H9 (cell line): ENCODE measurements at regions not wholly inside any gene's neighbourhood (a gene's known extent, or its start where the extent isn't known, plus 50 kb on each side); places are given as distances from the start of the nearest gene placed in this dataset.

Source experiments
- DNase-seq: peaks from one replicate; pipeline ENCODE4 v3.0.0-alpha.2; 2017
- H2AFZ ChIP-seq: one replicate; pipeline ENCODE4 v1.6.1; 2013; ENCODE audit warnings: mild to moderate bottlenecking, low read length, control low read depth, moderate library complexity
- H2AK5ac ChIP-seq: 2 replicates; pipeline ENCODE4 v1.6.1; 2013; ENCODE audit warnings: low read length, control low read depth, mixed read lengths; ENCODE audit not compliant: insufficient read length
- H2BK120ac ChIP-seq: one replicate; pipeline ENCODE4 v1.6.1; 2013; ENCODE audit warnings: low read depth, mild to moderate bottlenecking, low read length, control low read depth, inconsistent platforms; ENCODE audit not compliant: poor library complexity, severe bottlenecking
- H2BK12ac ChIP-seq: 2 replicates; pipeline ENCODE4 v1.6.1; 2013; ENCODE audit warnings: low read length, control low read depth, mixed read lengths, low read depth; ENCODE audit not compliant: insufficient read length
- H2BK15ac ChIP-seq: 2 replicates; pipeline ENCODE4 v1.6.1; 2013; ENCODE audit warnings: low read depth, low read length, control low read depth
- H2BK20ac ChIP-seq: one replicate; pipeline ENCODE4 v1.6.1; 2013; ENCODE audit warnings: low read depth, mild to moderate bottlenecking, low read length, control low read depth, inconsistent platforms; ENCODE audit not compliant: poor library complexity, severe bottlenecking
- H2BK5ac ChIP-seq: 2 replicates; pipeline ENCODE4 v1.6.1; 2013; ENCODE audit warnings: low read length, control low read depth, mixed read lengths; ENCODE audit not compliant: insufficient read length
- H3K14ac ChIP-seq: 2 replicates; pipeline ENCODE4 v1.6.1; 2013; ENCODE audit warnings: low read length, control low read depth; ENCODE audit not compliant: insufficient read depth
- H3K18ac ChIP-seq: 2 replicates; pipeline ENCODE4 v1.6.1; 2013; ENCODE audit warnings: low read depth, mild to moderate bottlenecking, mixed read lengths, low read length, control low read depth; ENCODE audit not compliant: insufficient read length
- H3K23ac ChIP-seq: 2 replicates; pipeline ENCODE4 v1.6.1; 2013; ENCODE audit warnings: low read length, control low read depth, mixed read lengths, low read depth; ENCODE audit not compliant: insufficient read length
- H3K23me2 ChIP-seq: 2 replicates; pipeline ENCODE4 v1.6.1; 2013; ENCODE audit warnings: low read depth, mild to moderate bottlenecking, mixed read lengths, low read length, control low read depth; ENCODE audit not compliant: insufficient read length, poor library complexity, severe bottlenecking
- H3K27ac ChIP-seq: 2 replicates; pipeline ENCODE4 v1.5.1; 2013; ENCODE audit warnings: low read length, control low read depth, mixed read lengths, low read depth; ENCODE audit not compliant: insufficient read length
- H3K27me3 ChIP-seq: 2 replicates; pipeline ENCODE4 v1.6.1; 2013; ENCODE audit warnings: low read length, control low read depth, inconsistent platforms; ENCODE audit not compliant: insufficient read depth
- H3K4ac ChIP-seq: 2 replicates; pipeline ENCODE4 v1.6.1; 2013; ENCODE audit warnings: low read depth, mild to moderate bottlenecking, control low read depth, inconsistent platforms, low read length, moderate library complexity
- H3K4me1 ChIP-seq: 2 replicates; pipeline ENCODE4 v1.6.1; 2013; ENCODE audit warnings: low read length, control low read depth, inconsistent platforms; ENCODE audit not compliant: insufficient read depth
- H3K4me2 ChIP-seq: 2 replicates; pipeline ENCODE4 v1.6.1; 2013; ENCODE audit warnings: low read length, control low read depth, mixed read lengths; ENCODE audit not compliant: insufficient read length, insufficient read depth
- H3K56ac ChIP-seq: 2 replicates; pipeline ENCODE4 v1.6.1; 2013; ENCODE audit warnings: low read depth, mild to moderate bottlenecking, mixed read lengths, low read length, control low read depth; ENCODE audit not compliant: insufficient read length
- H3K79me1 ChIP-seq: 2 replicates; pipeline ENCODE4 v1.6.1; 2013; ENCODE audit warnings: low read depth, mild to moderate bottlenecking, moderate library complexity, low read length, control low read depth, inconsistent platforms; ENCODE audit not compliant: insufficient read depth, poor library complexity, severe bottlenecking
- H3K79me2 ChIP-seq: 2 replicates; pipeline ENCODE4 v1.6.1; 2013; ENCODE audit warnings: low read length, control low read depth, inconsistent platforms; ENCODE audit not compliant: insufficient read depth
- H3K9ac ChIP-seq: 2 replicates; pipeline ENCODE4 v1.6.1; 2013; ENCODE audit warnings: low read length, control low read depth, mixed read lengths; ENCODE audit not compliant: insufficient read length; ENCODE audit errors: extremely low read depth
- H3K9me3 ChIP-seq: one replicate; pipeline ENCODE4 v1.6.1; 2013; ENCODE audit warnings: low read depth, low read length, inconsistent platforms; ENCODE audit not compliant: control insufficient read depth
- H3T11ph ChIP-seq: one replicate; pipeline ENCODE4 v1.6.1; 2013; ENCODE audit warnings: mild to moderate bottlenecking, low read length, control low read depth, inconsistent platforms
- H4K20me1 ChIP-seq: one replicate; pipeline ENCODE4 v1.6.1; 2013; ENCODE audit not compliant: control insufficient read depth, insufficient read length, insufficient read depth
- H4K5ac ChIP-seq: 2 replicates; pipeline ENCODE4 v1.6.1; 2013; ENCODE audit warnings: low read depth, mild to moderate bottlenecking, mixed read lengths, low read length, control low read depth; ENCODE audit not compliant: insufficient read length
- H4K8ac ChIP-seq: replicated peaks from 2 replicates; pipeline ENCODE4 v1.6.1; 2013; ENCODE audit warnings: low read length, control low read depth, mixed read lengths, low read depth; ENCODE audit not compliant: insufficient read length
- H4K91ac ChIP-seq: 2 replicates; pipeline ENCODE4 v1.6.1; 2013; ENCODE audit warnings: low read depth, mild to moderate bottlenecking, moderate library complexity, mixed read lengths, low read length, control low read depth; ENCODE audit not compliant: insufficient read length
- H3K27ac Mint-ChIP-seq, 3 experiments: 2 replicates in 2 of 3; 3 replicates in 1 of 3; pipeline ENCODE4 v1.8.0; 2020 to 2021; ENCODE audit warnings: mixed read lengths in 3 of 3, mild to moderate bottlenecking in 1 of 3, moderate library complexity in 1 of 3
- H3K27me3 Mint-ChIP-seq: 2 replicates; pipeline ENCODE4 v1.8.0; 2021; ENCODE audit warnings: low read depth, mild to moderate bottlenecking, moderate library complexity, mixed read lengths
- H3K36me3 Mint-ChIP-seq, 3 experiments: 2 replicates in 2 of 3; 3 replicates in 1 of 3; pipeline ENCODE4 v1.8.0; 2020 to 2021; ENCODE audit warnings: low read depth in 3 of 3, mixed read lengths in 3 of 3; ENCODE audit not compliant: insufficient read depth in 1 of 3
- H3K4me1 Mint-ChIP-seq, 2 experiments: 2 replicates each; pipeline ENCODE4 v1.8.0; 2020; ENCODE audit warnings: mixed read lengths in 2 of 2
- H3K4me3 Mint-ChIP-seq, 2 experiments: 2 replicates in 1 of 2; 3 replicates in 1 of 2; pipeline ENCODE4 v1.8.0; 2020 to 2021; ENCODE audit warnings: mild to moderate bottlenecking in 2 of 2, mixed read lengths in 2 of 2, moderate library complexity in 1 of 2
- H3K9me3 Mint-ChIP-seq, 2 experiments: 2 replicates in 1 of 2; 3 replicates in 1 of 2; pipeline ENCODE4 v1.8.0; 2020; ENCODE audit warnings: mild to moderate bottlenecking in 2 of 2, mixed read lengths in 2 of 2, moderate library complexity in 1 of 2
- WGBS: extraction: QIAGEN DNeasy Blood & Tissue Kit; methylation state at CpG from one replicate; pipeline ENCODE4 v1.1.7; 2013; ENCODE audit warnings: missing lambda C conversion rate, low lambda C conversion rate, mixed read lengths; ENCODE audit not compliant: insufficient read length; ENCODE audit errors: extremely low coverage; 5-methylcytosine and 5-hydroxymethylcytosine counted together
- TF ChIP-seq, protein P1 (sequence below): fragments of 200-600 bp; sonication (generic); conservative IDR thresholded peaks from 3 replicates; pipeline ENCODE4 v1.8.0; 2021; ENCODE audit warnings: antibody characterized with exemption, mild to moderate bottlenecking

DNA sequence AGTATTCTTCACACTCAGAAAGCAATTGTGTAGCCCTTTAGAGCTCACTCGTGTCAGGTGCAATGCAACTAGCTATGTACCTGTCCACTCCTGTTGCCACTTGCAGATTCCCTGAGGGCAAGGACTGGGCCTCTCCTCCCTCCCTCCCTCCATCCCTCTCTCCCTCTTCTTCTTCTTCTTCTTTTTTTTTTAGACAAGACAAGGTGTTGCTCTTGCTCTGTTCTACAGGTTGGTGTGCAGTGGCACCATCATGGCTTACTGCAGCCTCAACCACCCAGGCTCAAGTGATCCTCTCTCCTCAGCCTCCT lies 119.7 kb downstream of the ACKR3 start:
- TF ChIP-seq, protein P1, sequence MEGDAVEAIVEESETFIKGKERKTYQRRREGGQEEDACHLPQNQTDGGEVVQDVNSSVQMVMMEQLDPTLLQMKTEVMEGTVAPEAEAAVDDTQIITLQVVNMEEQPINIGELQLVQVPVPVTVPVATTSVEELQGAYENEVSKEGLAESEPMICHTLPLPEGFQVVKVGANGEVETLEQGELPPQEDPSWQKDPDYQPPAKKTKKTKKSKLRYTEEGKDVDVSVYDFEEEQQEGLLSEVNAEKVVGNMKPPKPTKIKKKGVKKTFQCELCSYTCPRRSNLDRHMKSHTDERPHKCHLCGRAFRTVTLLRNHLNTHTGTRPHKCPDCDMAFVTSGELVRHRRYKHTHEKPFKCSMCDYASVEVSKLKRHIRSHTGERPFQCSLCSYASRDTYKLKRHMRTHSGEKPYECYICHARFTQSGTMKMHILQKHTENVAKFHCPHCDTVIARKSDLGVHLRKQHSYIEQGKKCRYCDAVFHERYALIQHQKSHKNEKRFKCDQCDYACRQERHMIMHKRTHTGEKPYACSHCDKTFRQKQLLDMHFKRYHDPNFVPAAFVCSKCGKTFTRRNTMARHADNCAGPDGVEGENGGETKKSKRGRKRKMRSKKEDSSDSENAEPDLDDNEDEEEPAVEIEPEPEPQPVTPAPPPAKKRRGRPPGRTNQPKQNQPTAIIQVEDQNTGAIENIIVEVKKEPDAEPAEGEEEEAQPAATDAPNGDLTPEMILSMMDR, result no peak
- no CpG with 5 or more reads among the region's 1 CpG for WGBS
- H3K9me3 Mint-ChIP-seq, result no peaks in the 10 kb centered on the region

More for the DNA sequence above, 119.7 kb downstream of the ACKR3 start:
- Histone ChIP-seq H4K20me1 (no peaks in the 10 kb centered on the region), H2BK15ac (no peak overlapping the region), H3K23me2 (no peaks in the 10 kb centered on the region), H3K9ac (no peak overlapping the region), H3K18ac (no peak overlapping the region), H2BK120ac (no peak overlapping the region), H3K14ac (no peak overlapping the region), H3T11ph (no peak overlapping the region), H3K79me1 (no peaks in the 10 kb centered on the region), H3K27me3 (no peaks in the 10 kb centered on the region), H2AFZ (no peak overlapping the region), H4K8ac (no peak overlapping the region), H3K4ac (no peak overlapping the region), H3K56ac (no peak overlapping the region), H3K4me2 (no peak overlapping the region), H4K5ac (no peak overlapping the region), H2BK5ac (no peak overlapping the region), H2BK12ac (no peak overlapping the region), H3K27ac (no peak overlapping the region), H2AK5ac (no peak overlapping the region), H3K23ac (no peak overlapping the region), H3K9me3 (no peaks in the 10 kb centered on the region), H4K91ac (no peak overlapping the region), H3K4me1 (no peaks in the 10 kb centered on the region; the same call in 1 of the 2 replicates), H2BK20ac (no peak overlapping the region), H3K79me2 (no peaks in the 10 kb centered on the region)
- Mint-ChIP-seq H3K27me3 (peaks cover 5% of the 10 kb centered on the region), H3K4me1 (peaks cover 47 to 50% of the 10 kb centered on the region in 2 experiments), H3K36me3 (no peaks in the 10 kb centered on the region), H3K27ac (no peak overlapping the region), H3K4me3 (no peak overlapping the region)
- DNase-seq, result no peak
